Stimulated activated CD8-positive, alpha-beta memory T cell treated with anti-CD3 and anti-CD28 coated beads, Interleukin-7, amount 100 ng/mL, for 24 hours (primary cell): ENCODE measurements at regions not wholly inside any gene's neighbourhood (a gene's known extent, or its start where the extent isn't known, plus 50 kb on each side); places are given as distances from the start of the nearest gene placed in this dataset.

Source experiments
- DNase-seq: peaks from one replicate; pipeline ENCODE4 v3.0.0-alpha.2; 2020; ENCODE audit warnings: low read depth

DNA sequence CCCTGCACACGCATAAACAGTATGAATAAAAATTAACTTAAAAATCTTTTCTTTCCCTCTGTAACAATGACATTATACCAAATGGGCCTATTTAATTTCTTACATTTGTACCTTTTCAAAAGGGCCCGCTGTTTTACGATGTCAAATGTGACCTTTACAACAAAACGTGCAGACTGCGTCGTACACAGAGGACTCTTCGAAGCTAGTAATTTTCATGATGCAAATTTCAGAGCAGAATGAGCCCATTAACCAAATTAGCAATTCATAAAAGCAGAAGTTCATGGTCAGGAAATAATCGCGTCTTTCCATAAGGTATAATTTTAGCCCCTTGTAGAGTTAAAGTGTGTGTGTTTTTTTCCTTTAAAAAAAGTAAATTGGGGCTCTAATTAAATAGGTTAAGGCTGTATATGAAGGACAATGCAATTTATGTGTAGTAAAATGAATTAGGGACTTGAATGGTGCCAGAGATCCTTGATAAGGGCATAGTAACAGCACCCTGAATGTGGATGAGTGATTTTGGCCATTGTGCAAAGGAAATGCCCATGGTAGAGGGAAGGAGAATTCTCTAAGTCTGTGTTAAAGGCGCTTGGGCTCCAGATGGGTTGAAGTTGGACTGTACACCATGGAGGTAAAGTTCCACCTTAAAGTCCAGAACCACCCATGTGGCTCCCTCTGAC, 546.4 kb upstream of the EEF2KMT start:
- no peak for DNase-seq

DNA sequence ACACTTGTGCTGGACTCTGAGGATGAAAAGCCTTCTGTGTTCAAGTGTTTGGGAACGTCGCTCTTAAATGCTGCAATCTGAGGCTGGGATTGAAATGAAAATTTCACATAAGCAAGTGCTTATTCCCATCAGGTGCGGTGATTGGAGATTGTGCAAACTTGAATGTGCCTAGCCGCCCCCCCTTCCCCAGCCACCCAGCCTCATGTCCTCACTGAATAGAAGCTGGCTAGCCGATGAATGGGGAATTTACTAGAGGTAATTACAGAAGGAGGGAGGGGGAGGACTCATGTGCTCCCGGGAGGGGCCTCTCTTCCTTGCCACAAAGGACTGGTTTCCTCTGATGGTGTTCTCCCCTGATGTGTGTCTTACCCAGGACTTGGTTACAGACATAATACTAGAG, 544.8 kb upstream of the EEF2KMT start:
- DNase-seq: no peak

DNA sequence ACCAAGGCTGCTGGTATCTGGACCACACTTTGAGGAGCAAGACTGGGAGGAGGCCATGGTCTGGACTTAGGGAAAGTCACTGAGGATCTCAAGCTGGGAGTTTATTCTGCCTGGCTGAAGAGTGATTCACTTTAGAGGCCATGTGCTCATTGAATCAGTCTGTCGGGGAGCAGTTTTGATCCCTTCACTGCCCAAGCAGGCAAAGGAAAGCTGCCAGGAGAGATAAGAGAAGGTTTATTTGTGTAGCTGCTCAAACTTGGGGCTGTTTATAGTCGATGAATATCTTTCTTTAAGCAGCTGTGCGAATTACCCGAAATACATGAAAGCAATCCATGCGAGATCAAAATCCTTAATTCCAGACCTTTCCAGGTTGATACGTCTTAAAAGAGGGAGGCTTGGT, 544.4 kb upstream of the EEF2KMT start:
- DNase-seq: no peak

DNA sequence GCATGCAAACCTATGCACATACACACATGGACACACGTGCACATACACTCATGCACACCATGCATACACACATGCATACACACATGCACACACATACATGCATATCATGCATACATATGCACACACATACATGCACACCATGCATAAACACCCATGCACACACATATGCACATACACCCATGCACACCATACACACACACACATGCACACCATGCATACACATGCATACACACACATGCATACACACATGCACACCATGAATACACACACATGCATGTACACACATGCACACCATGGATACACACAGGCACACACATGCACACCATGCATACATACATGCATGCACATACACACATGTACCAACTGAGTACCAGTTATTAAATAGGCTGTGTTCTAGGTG, 543.3 kb upstream of the EEF2KMT start:
- DNase-seq: no peak

- no peak for DNase-seq
Measured at GRCh38 chr16:5639531-5639930, 541.9 kb upstream of the EEF2KMT start.

GRCh38 chr16:5635331-5635730, 537.7 kb upstream of the EEF2KMT start:
- no peak for DNase-seq

GRCh38 chr16:5634666-5635180, 537.1 kb upstream of the EEF2KMT start:
- DNase-seq: no peak

DNA sequence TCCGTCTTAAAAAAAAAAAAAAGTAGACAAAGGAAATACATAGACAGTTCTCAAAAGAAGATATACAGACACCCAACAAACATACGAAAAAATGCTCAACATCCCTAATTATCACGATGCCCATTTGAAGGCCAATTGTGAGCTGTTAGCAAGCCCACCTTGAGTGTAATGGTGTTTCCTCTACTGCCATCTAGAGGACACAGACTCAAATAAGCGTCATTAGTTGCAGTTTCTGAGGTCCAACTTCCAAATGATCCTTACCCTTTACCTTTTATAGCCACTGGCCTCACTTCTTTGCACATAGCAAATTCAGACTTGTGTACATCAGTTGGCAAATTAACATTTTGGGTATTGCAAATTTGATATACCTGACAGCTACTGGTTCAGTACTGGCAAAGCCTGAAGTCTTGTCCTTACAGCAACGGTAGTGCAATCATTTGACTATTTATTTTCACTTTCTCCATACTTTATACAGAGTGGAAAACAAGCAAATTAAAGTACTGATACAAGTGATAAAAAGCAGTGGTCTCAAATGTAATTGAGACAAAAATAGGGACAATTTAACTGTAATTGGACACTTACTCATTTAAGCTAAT, 536.3 kb upstream of the EEF2KMT start:
- DNase-seq: no peak

GRCh38 chr16:5622234-5622884, 524.8 kb upstream of the EEF2KMT start:
- DNase-seq: no peak

GRCh38 chr16:5621826-5622225, 524.2 kb upstream of the EEF2KMT start:
- DNase-seq: no peak

GRCh38 chr16:5619304-5619703, 521.7 kb upstream of the EEF2KMT start:
- no peak for DNase-seq

DNA sequence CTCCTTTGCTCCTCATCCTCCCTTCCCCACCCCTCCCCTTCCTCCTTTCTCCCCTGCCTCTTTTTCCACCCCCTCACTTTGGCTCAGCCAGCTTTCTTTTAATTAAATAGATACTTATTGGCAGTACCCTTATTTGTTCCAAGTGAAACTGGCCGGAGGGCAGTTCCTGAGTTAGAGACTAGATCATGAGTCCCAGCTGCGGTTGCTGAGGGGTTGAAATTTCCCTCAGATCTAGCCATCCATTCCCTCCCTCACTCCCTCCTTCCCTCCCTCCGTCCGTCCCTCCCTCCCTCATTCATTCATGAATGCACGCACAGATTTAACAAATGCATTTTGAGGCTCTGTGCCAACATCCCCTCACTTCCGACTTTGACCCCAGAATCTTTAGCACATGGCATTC, 519.2 kb upstream of the EEF2KMT start:
- DNase-seq: no peak

- peak; percentile 4 for DNase-seq
Measured at GRCh38 chr16:5615868-5616642, 518.5 kb upstream of the EEF2KMT start.

DNA sequence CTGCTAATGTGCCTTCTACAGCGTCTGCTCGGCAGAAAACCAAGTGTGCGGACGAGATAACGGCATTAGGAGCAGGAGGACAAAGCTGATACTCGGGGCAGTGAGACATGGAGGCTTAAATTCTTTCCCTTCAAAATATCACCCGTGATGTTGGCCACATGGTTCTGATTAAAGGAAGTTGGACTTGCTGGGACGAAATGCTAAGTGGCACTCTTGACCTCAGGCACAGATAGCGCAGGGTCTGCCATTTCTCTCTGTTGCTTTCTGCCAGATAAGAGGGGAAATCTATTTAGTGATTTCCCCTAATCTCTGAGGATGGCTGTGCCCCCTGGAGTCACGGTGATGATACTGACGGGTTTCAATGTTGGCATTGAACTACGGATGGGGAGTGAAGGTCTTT, 509.6 kb upstream of the EEF2KMT start:
- no peak for DNase-seq

GRCh38 chr16:5605404-5605803, 507.8 kb upstream of the EEF2KMT start:
- DNase-seq: no peak

DNA sequence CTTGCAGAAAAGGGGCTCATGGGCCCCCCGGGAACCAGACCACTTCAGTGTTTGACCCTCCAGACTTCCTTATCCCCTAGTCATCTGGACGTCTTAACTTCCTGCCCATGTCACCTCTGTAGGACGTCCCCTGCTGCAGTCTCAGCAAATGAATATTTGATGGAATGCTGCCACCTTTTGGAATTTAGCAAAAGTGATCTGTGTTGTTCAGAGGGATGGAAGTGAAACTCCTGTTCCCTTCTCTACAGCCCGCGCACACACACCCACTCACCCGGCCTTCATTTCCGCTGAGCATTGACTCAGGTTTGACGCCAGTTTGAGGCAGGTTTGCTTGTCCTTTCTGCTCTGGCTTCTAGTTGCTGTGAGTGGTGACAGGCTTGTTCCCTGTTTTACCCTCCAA, 507.2 kb upstream of the EEF2KMT start:
- DNase-seq: no peak

DNA sequence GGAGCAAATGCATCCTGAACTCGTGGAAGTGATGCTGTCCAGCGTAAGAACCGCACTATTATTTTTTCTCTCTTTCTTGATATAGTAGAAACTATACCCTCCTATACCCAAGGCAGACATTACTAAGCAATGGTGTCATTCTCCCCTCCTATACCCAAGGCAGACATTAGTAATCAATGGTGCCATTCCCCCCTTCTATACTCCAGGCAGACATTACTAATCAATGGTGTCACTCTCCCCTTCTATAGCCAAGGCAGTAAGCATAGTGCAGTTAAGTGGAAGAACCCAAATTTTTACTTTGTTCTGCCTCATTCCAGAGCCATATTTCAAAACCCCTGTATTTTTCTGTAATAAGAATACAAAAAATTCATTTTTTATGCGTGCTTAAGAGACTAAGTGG, 506.2 kb upstream of the EEF2KMT start:
- DNase-seq: no peak

DNA sequence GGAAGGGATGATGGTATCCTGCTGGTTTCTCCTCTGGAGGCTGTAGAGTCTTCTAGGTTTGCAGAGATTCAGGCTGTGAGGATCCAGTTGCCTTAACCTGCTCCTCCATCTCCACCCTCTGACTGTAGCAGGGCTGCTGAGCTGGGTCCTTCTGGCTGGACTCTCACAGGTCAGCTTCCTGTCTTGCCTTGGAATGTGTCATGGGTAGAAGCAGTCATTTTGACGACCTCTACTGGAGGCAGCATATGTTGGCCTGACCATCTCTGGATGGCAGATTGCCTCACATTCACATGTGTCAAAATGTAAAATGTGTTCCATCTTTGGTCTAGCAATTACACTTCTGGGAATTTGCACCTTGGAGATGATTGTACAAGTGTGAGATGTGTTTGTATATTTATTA, 504.4 kb upstream of the EEF2KMT start:
- no peak for DNase-seq

DNA sequence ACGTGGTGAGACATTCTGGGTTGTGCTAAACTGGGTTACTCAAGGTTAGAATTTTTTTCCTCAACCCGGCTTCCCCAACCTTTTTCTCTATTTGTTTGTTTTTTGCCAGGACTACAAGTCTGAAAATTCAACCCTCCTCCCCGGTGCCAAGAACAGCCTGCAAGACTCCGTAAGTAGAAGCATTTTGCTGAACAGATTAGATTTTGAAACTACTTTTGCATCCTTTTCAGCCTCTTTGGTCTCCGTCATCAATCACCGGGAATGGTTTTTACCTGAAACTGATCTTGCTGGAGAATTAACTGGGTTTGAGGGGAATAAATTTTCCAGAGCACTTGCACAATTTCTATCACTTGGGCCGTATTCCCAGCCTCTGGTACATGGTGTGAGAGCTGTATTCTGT, 501.2 kb upstream of the EEF2KMT start:
- DNase-seq: no peak

GRCh38 chr16:5595849-5596248, 498.3 kb upstream of the EEF2KMT start:
- no peak for DNase-seq

GRCh38 chr16:5590416-5590815, 492.8 kb upstream of the EEF2KMT start:
- no peak for DNase-seq

DNA sequence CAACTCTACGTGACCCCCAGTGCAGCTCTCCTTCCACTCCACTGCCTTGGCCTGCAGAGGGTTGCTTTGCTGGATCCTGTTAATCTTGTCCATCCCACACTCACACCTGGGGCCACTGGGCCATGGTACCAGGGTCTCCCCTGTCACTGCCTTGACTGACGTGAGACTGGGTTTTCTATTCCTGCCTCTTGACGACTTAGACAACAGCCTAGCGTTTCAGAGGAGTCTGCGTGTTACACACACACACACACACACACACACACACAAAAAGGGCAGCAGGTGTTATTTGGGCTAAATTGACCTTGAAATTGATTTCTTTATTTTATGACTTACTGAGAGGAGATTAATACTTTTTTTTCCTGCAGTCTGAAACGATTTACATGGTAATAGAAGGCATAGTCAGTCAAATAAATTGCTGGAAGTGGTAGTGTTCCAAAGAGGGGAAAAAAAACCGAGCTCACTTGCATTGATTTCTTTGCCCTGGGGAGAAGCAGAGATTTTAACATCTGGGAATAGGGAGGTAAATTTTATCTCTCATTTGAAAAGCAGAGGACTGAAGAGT, 492.3 kb upstream of the EEF2KMT start:
- no peak for DNase-seq
